OCI-LY1 (cell line): ENCODE measurements at regions not wholly inside any gene's neighbourhood (a gene's known extent, or its start where the extent isn't known, plus 50 kb on each side); places are given as distances from the start of the nearest gene placed in this dataset.

Experiments
- H2AFZ ChIP-seq: fragments of 200-600 bp; sonication (generic), shearing (Covaris generic); 2 replicates; pipeline ENCODE4 v1.6.0; 2014; ENCODE audit warnings: antibody characterized with exemption, mild to moderate bottlenecking, low read length
- H3F3A ChIP-seq: fragments of 200-600 bp; sonication (generic), shearing (Covaris generic); 2 replicates; pipeline ENCODE4 v1.6.0; 2014; ENCODE audit warnings: mild to moderate bottlenecking, antibody characterized with exemption, low read length, moderate library complexity; ENCODE audit not compliant: insufficient read depth
- H3K27ac ChIP-seq: fragments of 200-600 bp; sonication (generic); 2 replicates; pipeline ENCODE4 v1.5.1; 2014; ENCODE audit warnings: low read length, mixed run types, mild to moderate bottlenecking, low read depth; ENCODE audit not compliant: poor library complexity, severe bottlenecking
- H3K27me3 ChIP-seq: fragments of 200-600 bp; sonication (generic); 2 replicates; pipeline ENCODE4 v1.6.0; 2014; ENCODE audit warnings: antibody characterized with exemption, mild to moderate bottlenecking, low read length, moderate library complexity; ENCODE audit not compliant: insufficient read depth
- H3K36me3 ChIP-seq: fragments of 200-600 bp; sonication (generic); 2 replicates; pipeline ENCODE4 v1.6.1; 2014; ENCODE audit warnings: mild to moderate bottlenecking, antibody characterized with exemption, low read length, moderate library complexity, mixed read lengths; ENCODE audit not compliant: insufficient read depth
- H3K4me1 ChIP-seq: fragments of 200-600 bp; sonication (generic); 2 replicates; pipeline ENCODE4 v1.5.1; 2014; ENCODE audit warnings: mild to moderate bottlenecking, low read length, moderate library complexity; ENCODE audit not compliant: insufficient read depth, severe bottlenecking
- H3K4me2 ChIP-seq: fragments of 200-600 bp; sonication (generic), shearing (Covaris generic); 2 replicates; pipeline ENCODE4 v1.6.1; 2014; ENCODE audit warnings: low read length
- H3K4me3 ChIP-seq: fragments of 200-600 bp; sonication (generic); 2 replicates; pipeline ENCODE4 v1.5.1; 2014; ENCODE audit warnings: low read length, low read depth, mild to moderate bottlenecking, mixed read lengths; ENCODE audit not compliant: poor library complexity, severe bottlenecking
- H3K79me2 ChIP-seq: fragments of 200-600 bp; shearing (Covaris generic); 2 replicates; pipeline ENCODE4 v1.6.1; 2016; ENCODE audit warnings: mixed run types, low read length, mixed read lengths; ENCODE audit not compliant: insufficient read depth
- H3K9ac ChIP-seq: fragments of 200-600 bp; sonication (generic), shearing (Covaris generic); 2 replicates; pipeline ENCODE4 v1.6.1; 2014; ENCODE audit warnings: mild to moderate bottlenecking, low read length, mixed read lengths
- H3K9me2 ChIP-seq: fragments of 200-600 bp; sonication (generic), shearing (Covaris generic); 2 replicates; pipeline ENCODE4 v1.6.1; 2014; ENCODE audit warnings: low read depth, mild to moderate bottlenecking, low read length, mixed read lengths
- H3K9me3 ChIP-seq: fragments of 200-600 bp; shearing (Covaris generic); 2 replicates; pipeline ENCODE4 v1.6.1; 2014; ENCODE audit warnings: low read length, mixed read lengths
- H4K20me1 ChIP-seq: fragments of 200-600 bp; sonication (generic), shearing (Covaris generic); 2 replicates; pipeline ENCODE4 v1.6.0; 2016; ENCODE audit warnings: mild to moderate bottlenecking, low read length; ENCODE audit not compliant: insufficient read depth
- CTCF ChIP-seq: fragments of 200-600 bp; sonication (generic), shearing (Covaris generic); IDR thresholded peaks from 2 replicates; pipeline ENCODE4 v1.5.1; 2017; ENCODE audit warnings: mild to moderate bottlenecking, antibody characterized with exemption, low read length, moderate library complexity, mixed read lengths
- EZH2 ChIP-seq: fragments of 200-600 bp; sonication (generic), shearing (Covaris generic); IDR thresholded peaks from 2 replicates; pipeline ENCODE4 v1.8.0; 2017; ENCODE audit warnings: borderline replicate concordance, mixed run types, mild to moderate bottlenecking, antibody characterized with exemption, low read length, moderate library complexity, mixed read lengths

DNA sequence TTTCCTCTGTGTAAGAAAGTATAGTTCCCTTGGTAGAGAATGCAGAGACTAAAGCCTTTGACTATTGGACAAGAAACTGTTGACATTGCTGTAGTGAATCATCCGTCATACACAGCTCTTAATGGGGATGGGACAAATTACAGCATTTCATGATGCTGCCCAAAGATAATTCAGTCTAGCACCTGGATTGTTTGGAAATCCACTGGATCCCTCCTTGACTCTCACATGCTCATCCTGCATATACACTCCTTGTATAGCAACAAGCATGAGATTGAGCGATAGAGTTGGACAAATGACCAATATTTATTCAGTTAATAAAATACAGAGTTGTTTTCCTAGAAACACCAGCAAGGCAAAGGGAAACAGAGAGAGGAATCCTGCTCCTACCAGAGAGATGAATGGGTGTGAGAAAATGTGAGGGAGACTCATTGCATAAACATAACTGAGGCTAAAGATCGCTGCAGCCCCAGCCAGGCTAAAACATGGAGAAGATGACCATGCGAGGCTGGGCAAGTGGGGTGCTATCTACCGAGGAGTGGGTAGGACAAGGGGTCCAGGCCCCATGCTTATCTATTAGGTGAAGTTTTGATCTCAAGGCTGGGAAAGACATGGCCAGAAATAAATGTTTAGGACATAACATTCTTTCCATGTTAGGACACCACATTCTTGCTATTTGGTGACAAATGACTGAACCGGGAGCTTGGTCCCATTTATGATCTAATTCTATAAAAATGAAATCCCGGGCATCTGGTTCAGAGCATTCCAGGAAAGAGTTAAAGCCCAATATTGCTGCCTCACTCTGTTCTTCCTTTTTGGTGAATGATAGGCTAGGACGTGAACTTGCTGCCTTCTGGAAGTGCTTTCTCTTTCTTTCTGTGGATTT lies 153.2 kb downstream of the TGFB2 start:
- Histone ChIP-seq H3K27me3 (no peaks in the 10 kb centered on the region), H3K9ac (no peak overlapping the region), H3K4me3 (no peak overlapping the region), H2AFZ (no peak overlapping the region), H3K9me3 (no peaks in the 10 kb centered on the region), H3K4me2 (no peak overlapping the region), H4K20me1 (no peaks in the 10 kb centered on the region), H3K9me2 (no peaks in the 10 kb centered on the region), H3F3A (no peaks in the 10 kb centered on the region), H3K36me3 (no peaks in the 10 kb centered on the region), H3K4me1 (no peaks in the 10 kb centered on the region), H3K27ac (no peak overlapping the region), H3K79me2 (no peaks in the 10 kb centered on the region)
- TF ChIP-seq CTCF (no peak), EZH2 (no peak)

DNA sequence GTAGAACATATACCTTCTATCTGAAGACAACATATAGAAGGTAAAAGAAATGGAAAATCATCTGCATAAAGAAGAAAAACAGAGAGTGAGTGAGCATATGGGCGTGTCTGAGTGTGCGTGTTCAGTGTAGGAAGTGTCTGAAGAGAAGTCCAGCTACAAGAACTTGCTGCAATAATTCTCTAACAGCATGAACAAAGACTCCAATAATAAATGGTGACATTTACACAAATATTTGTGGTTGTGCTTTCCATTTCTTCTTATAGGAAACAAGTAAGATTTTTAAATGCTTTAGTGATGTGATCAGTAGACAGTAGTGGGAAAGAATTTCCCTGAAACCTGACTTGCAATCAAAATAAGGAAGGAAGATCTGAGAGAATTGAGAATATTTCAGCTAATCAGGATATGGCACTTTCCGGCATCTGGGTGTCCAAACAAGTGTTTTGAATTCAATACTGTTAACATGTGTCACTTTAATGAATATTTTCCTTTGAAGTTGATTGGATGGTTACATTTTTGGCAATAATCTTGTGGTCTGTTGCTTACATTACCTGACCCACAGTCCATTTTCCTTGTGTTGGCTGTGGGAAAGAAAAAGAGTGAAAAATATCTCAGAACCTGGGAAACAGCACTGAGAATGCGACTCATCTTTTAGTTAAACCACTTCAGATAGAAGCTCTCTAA lies 154.0 kb downstream of the TGFB2 start:
- no peak overlapping the region for H3K4me3 ChIP-seq
- no peak overlapping the region for H3K4me2 ChIP-seq
- H3K4me1 ChIP-seq: no peaks in the 10 kb centered on the region
- H3K27ac ChIP-seq: no peak overlapping the region
- no peaks in the 10 kb centered on the region for H3F3A ChIP-seq
- no peaks in the 10 kb centered on the region for H3K79me2 ChIP-seq
- no peak overlapping the region for H2AFZ ChIP-seq
- H4K20me1 ChIP-seq: no peaks in the 10 kb centered on the region
- no peak overlapping the region for H3K9ac ChIP-seq
- H3K36me3 ChIP-seq: no peaks in the 10 kb centered on the region
- no peaks in the 10 kb centered on the region for H3K9me2 ChIP-seq
- H3K27me3 ChIP-seq: no peaks in the 10 kb centered on the region
- no peak for TF ChIP-seq EZH2
- TF ChIP-seq CTCF: no peak
- no peaks in the 10 kb centered on the region for H3K9me3 ChIP-seq

DNA sequence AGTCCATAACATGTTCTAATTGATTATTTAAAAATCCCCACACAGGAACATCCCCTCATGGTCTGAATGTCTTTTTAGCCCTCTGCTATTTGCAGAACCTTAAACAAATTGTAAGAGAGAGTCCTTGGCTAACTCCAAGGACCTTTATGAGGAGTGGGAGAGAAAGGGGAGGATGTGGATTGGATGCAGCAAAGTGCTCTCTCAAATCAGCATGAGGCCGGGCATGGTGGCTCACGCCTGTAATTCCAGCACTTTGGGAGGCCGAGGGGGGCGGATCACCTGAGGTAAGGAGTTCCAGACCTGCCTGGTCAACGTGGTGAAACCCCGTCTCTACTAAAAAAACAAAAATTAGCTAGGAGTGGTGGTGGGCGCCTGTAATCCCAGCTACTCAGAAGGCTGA lies 154.8 kb downstream of the TGFB2 start:
- no peaks in the 10 kb centered on the region for H4K20me1 ChIP-seq
- no peak overlapping the region for H3K4me2 ChIP-seq
- H3K36me3 ChIP-seq: no peaks in the 10 kb centered on the region
- H3F3A ChIP-seq: no peaks in the 10 kb centered on the region
- no peaks in the 10 kb centered on the region for H3K9me2 ChIP-seq
- no peak overlapping the region for H3K4me3 ChIP-seq
- H3K27me3 ChIP-seq: no peaks in the 10 kb centered on the region
- H2AFZ ChIP-seq: no peak overlapping the region
- H3K27ac ChIP-seq: no peak overlapping the region
- no peaks in the 10 kb centered on the region for H3K9me3 ChIP-seq
- H3K79me2 ChIP-seq: no peaks in the 10 kb centered on the region
- H3K9ac ChIP-seq: no peak overlapping the region
- no peaks in the 10 kb centered on the region for H3K4me1 ChIP-seq
- TF ChIP-seq CTCF (no peak), EZH2 (no peak)
